Lower lobe of right lung (tissue), 2 donors: ENCODE measurements at regions not wholly inside any gene's neighbourhood (a gene's known extent, or its start where the extent isn't known, plus 50 kb on each side); places are given as distances from the start of the nearest gene placed in this dataset.

ENCODE experiments used
- ATAC-seq, 2 donors: fragments of 200-7000 bp; cut with Tn5 transposase; one replicate each; pipeline ENCODE4 v1.9.1; 2020 to 2022; ENCODE audit warnings: mild to moderate bottlenecking in 2 of 2, moderate library complexity in 2 of 2
- DNase-seq: peaks from one replicate; pipeline ENCODE4 v3.0.0-alpha.2; 2020
- H3K27ac ChIP-seq: fragments of 200-600 bp; one replicate; pipeline ENCODE4 v1.8.0; 2022
- H3K27me3 ChIP-seq: fragments of 200-600 bp; one replicate; pipeline ENCODE4 v1.8.0; 2022; ENCODE audit warnings: low read depth
- H3K36me3 ChIP-seq: fragments of 200-600 bp; one replicate; pipeline ENCODE4 v1.8.0; 2022; ENCODE audit warnings: mild to moderate bottlenecking
- H3K4me1 ChIP-seq: fragments of 200-600 bp; one replicate; pipeline ENCODE4 v1.8.0; 2022
- H3K4me3 ChIP-seq: fragments of 200-600 bp; one replicate; pipeline ENCODE4 v1.8.0; 2022; ENCODE audit warnings: mild to moderate bottlenecking
- H3K9me3 ChIP-seq: fragments of 200-600 bp; one replicate; pipeline ENCODE4 v1.8.0; 2022
- intact Hi-C: fragments of 100-400 bp; cut with DNase I; formaldehyde crosslinking; loops from one replicate; pipeline ENCODE4 v1.11.0; 2022
- TF ChIP-seq, protein P1 (sequence below): fragments of 200-600 bp; IDR thresholded peaks from one replicate; pipeline ENCODE4 v1.8.0; 2022; ENCODE audit warnings: antibody characterized with exemption, mild to moderate bottlenecking
- donor health status: DM: no; HTN: yes; CAD: no; lungs with severe emphysema.

DNA sequence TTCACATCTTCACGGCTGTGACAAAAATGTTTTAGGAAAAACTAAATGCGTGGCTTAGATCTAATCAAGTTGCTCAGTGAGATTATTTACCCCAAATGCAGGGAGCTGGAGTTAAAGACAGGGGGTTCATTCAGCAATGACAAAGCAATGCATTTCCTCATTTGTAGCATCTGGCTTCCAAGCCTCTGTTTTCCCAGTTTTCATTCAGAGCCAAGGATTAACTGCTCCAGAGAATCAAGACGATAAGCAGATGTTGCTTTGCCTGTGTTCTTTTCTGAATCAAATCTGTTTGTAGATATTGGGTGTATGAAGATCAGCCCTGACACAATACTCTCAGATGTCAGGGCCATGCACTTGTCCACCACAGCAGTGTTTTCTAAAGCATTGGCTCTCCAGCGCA is 147.4 kb upstream of the SIX2 start:
- TF ChIP-seq, protein P1, sequence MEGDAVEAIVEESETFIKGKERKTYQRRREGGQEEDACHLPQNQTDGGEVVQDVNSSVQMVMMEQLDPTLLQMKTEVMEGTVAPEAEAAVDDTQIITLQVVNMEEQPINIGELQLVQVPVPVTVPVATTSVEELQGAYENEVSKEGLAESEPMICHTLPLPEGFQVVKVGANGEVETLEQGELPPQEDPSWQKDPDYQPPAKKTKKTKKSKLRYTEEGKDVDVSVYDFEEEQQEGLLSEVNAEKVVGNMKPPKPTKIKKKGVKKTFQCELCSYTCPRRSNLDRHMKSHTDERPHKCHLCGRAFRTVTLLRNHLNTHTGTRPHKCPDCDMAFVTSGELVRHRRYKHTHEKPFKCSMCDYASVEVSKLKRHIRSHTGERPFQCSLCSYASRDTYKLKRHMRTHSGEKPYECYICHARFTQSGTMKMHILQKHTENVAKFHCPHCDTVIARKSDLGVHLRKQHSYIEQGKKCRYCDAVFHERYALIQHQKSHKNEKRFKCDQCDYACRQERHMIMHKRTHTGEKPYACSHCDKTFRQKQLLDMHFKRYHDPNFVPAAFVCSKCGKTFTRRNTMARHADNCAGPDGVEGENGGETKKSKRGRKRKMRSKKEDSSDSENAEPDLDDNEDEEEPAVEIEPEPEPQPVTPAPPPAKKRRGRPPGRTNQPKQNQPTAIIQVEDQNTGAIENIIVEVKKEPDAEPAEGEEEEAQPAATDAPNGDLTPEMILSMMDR: no peak
- no peaks in the 10 kb centered on the region for H3K9me3 ChIP-seq
- intact Hi-C loops: no loop called here
- H3K4me1 ChIP-seq: no peaks in the 10 kb centered on the region
- H3K27ac ChIP-seq: no peak overlapping the region
- no peak for DNase-seq
- ATAC-seq: no peak
- no peak overlapping the region for H3K4me3 ChIP-seq
- H3K36me3 ChIP-seq: no peaks in the 10 kb centered on the region
- H3K27me3 ChIP-seq: no peaks in the 10 kb centered on the region

DNA sequence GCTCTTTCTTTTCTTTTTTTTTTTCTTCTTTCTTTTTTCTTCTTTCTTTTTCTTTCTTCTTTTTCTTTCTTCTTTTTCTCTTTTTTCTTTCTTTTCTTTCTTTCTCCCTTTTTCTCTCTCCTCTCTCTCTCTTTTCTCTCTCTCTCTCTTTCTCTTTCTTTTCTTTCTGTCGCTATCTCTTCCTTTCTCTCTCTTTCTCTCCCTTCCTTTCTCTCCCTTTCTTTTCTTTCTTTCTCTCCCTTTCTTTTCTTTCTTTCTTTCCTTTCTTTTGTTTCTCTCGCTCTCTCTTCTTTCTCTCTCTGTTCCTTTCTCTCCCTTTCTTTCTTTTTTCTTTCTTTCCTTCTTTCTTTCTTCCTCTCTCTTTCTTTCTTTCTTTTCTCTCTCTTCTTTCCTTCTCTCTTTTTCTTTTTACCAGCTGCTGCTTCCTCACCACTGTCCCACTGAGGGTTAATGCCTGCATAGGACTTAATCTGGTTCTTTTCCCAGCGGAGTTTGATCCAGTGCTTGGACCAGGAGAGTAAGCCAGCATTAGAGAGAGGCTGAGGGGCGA is 145.4 kb upstream of the SIX2 start:
- no peaks in the 10 kb centered on the region for H3K4me1 ChIP-seq
- no peak overlapping the region for H3K4me3 ChIP-seq
- ATAC-seq: no peak
- intact Hi-C loops: no loop called here
- TF ChIP-seq, protein P1: no peak
- DNase-seq: no peak
- peaks cover 5% of the 10 kb centered on the region for H3K9me3 ChIP-seq
- H3K27ac ChIP-seq: no peak overlapping the region
- H3K36me3 ChIP-seq: no peaks in the 10 kb centered on the region
- H3K27me3 ChIP-seq: no peaks in the 10 kb centered on the region

DNA sequence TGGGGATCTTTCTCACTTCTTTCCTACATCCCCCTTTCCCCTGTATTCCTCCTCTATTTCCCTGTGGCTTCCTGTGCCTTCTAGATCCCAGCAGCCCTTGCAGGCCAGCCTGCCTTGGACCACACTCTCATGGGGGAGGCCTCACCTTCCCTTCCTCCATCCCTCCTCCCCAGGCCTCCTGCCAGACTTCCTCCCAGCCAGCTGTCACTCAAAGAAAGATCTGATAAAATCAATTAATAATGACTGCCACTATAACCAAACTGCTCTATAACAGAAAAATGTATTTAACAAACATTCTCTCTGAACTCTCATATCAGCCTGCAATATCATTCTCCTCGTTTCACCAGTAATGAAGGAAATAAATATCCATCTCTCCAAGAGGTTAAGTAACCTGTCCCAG is 144.9 kb upstream of the SIX2 start:
- Histone ChIP-seq H3K27me3 (no peaks in the 10 kb centered on the region), H3K36me3 (no peaks in the 10 kb centered on the region), H3K27ac (no peak overlapping the region), H3K4me3 (no peak overlapping the region), H3K4me1 (no peaks in the 10 kb centered on the region), H3K9me3 (peaks cover 5% of the 10 kb centered on the region)
- intact Hi-C loops: no loop called here
- no peak for DNase-seq
- TF ChIP-seq, protein P1: no peak
- ATAC-seq: no peak

DNA sequence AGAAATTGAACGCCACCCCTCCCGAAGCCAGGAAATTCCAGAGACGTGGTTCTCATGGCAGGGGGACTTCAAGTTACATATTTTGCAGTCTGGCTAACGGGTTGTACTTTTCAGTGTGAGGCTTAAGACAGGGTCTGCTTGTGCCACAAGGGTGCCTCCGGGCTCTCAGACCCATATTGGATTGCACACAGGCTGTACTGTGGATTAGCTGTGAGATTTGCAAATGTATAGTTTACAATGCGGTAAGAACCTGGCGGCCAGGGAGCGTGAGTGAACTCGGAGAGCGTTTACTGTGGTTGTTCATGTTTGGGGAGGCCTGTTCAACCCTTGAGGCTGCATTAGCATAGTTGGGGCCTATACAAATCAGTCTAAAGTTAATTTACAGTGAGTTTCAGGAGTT is 143.9 kb upstream of the SIX2 start:
- intact Hi-C loops: no loop called here
- H3K9me3 ChIP-seq: peaks cover 5% of the 10 kb centered on the region
- no peaks in the 10 kb centered on the region for H3K36me3 ChIP-seq
- TF ChIP-seq, protein P1: no peak
- DNase-seq (no peak), ATAC-seq (no peak)
- no peak overlapping the region for H3K27ac ChIP-seq
- no peaks in the 10 kb centered on the region for H3K4me1 ChIP-seq
- no peaks in the 10 kb centered on the region for H3K27me3 ChIP-seq
- H3K4me3 ChIP-seq: no peak overlapping the region

DNA sequence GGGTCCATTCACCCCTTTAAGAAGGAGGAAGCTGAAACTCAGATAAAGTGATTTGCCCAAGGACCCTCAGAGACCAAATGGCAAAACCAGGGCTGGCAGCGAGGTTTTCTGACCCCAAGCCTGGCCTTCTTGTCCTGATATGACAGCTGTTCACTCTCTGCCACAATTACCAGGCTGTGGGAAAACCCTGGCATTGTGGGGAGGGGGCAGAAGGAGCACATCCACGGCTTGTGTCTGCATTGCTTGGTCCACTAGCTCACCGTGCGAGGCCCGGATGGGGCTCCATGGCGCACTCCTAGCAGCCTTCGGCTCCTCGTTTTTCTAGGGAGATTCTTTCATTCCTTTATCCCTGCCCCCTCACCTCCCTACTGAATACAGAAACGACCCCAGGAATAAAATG is 143.4 kb upstream of the SIX2 start:
- H3K36me3 ChIP-seq: no peaks in the 10 kb centered on the region
- TF ChIP-seq, protein P1: no peak
- H3K4me1 ChIP-seq: no peaks in the 10 kb centered on the region
- H3K27me3 ChIP-seq: no peaks in the 10 kb centered on the region
- no peak overlapping the region for H3K4me3 ChIP-seq
- intact Hi-C loops: no loop called here
- H3K9me3 ChIP-seq: peaks cover 5% of the 10 kb centered on the region
- no peak for ATAC-seq
- H3K27ac ChIP-seq: no peak overlapping the region
- no peak for DNase-seq
